Lung microvascular endothelial cell (primary cell): ENCODE measurements at regions not wholly inside any gene's neighbourhood (a gene's known extent, or its start where the extent isn't known, plus 50 kb on each side); places are given as distances from the start of the nearest gene placed in this dataset.
"Not testable (repeated sequence)": the region's sequence is repeated elsewhere in the genome, so short reads cannot be mapped to it uniquely, and the experiment has no call there.

ENCODE experiments used
- DNase-seq, 2 donors: peaks; one replicate each; pipeline versions ENCODE4 v3.0.0 to v3.0.0-alpha.2; 2010; ENCODE audit warnings: low read depth in 2 of 2

DNA sequence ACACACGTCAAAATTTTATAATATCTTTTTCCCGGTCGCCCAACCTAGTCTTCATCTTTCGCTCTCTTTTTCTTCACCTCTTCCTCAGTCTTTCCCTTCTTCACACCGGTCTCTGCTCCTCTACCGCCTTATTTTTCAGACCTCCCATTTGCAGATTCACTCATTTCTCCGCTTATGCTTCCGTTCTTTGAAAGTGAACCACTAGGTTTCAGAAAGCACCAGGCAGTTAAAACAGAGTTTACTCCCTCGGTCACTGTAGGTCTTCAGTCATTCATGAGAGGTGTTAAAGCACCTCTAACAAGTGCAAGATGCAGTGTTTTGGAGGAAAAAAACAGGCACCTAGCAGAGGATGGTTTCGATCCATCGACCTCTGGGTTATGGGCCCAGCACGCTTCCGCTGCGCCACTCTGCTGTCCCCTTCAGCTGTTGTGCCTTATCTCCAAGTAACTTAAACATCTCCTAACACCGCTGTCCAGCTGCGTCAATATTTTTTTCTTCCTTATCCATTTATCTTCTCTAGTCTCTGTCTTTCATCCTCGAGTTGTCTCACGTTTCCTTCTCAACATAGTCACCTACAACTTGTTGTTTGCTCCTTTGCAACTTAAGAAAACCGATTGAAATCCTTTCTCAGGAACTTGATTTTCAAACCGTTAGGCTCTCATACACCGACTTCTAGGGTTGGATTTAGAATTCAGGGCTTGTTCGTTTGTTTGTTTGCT, 119.7 kb upstream of the ZNF184 start:
- DNase-seq: peak in 1 of 2 donors; percentile 29

- DNase-seq: peak in 1 of 2 donors; percentile 28
Observed at GRCh38 chr6:27591699-27592480, 119.0 kb upstream of the ZNF184 start.

DNA sequence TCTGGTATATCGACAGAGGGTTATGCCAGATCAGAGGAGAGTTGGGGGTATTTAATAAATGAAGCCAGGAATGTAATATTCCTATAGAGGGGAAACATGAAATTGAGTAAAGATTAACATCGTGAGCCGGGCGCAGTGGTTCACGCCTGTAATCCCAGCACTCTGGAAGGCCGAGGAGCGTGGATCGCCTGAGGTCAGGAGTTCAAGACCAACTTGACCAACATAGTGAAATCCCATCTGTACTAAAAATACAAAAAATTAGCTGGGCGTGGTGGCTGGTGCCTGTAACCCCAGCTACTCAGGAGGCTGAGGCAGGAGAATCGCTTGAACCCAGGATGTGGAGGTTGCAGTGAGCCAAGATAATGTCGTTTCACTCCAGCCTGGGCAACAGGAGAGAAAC, 112.4 kb upstream of the ZNF184 start:
- DNase-seq: not testable (repeated sequence)

DNA sequence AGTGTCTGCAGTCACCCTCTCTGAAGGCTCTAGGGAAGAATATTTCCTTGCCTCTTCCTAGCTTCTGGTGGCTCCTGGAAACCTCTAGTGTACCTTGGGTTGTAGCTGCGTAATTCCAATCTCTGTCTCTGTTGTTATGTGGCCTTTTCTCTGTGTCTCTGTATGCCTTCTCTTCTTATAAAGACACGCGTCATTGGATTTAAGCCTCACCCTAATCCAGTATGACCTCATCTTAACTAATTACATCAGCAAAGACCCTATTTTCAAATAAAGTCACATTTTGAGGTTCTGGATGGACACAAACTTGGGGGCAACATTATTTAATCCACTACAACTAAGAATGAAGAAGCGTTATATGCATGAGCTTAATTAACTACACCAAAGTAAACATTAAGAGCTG, 111.4 kb upstream of the ZNF184 start:
- no peak for DNase-seq

GRCh38 chr6:27582928-27583725, 110.2 kb upstream of the ZNF184 start:
- DNase-seq: peak; percentile 41 to 62

GRCh38 chr6:27579973-27580372, 107.1 kb upstream of the ZNF184 start:
- DNase-seq: no peak

- no peak for DNase-seq
Observed at GRCh38 chr6:27577922-27578321, 105.0 kb upstream of the ZNF184 start.

GRCh38 chr6:27575594-27576361, 102.9 kb upstream of the ZNF184 start:
- DNase-seq: no peak

DNA sequence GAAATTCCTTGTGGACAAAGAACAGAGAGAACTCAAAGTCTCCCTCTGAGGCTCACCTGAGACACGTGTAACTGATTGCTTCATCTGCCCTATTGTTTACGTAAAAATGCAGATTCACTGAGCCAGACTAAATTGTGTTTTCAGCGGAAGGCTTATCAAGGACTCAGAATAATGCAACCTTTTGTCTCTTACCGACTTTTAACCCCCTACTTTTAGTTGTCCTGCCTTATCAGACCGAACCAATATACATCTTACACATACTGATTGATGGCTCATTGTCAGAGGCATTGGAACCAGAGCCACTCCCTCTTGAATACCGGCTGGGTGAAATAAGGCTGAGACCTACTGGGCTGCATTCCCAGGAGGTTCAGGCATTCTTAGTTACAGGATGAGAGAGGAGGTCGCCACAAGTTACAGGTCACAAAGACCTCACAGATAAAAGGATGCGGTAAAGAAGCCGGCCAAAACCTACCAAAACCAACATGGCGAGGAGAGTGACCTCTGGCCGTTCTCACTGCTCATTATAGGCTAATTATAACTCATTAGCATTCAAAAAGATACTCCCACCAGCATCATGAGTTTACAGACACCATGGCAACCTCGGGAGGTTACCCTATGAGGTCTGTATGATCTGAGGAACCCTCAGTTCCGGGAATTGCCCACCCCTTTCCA, 95.5 kb upstream of the ZNF184 start:
- no peak for DNase-seq

DNA sequence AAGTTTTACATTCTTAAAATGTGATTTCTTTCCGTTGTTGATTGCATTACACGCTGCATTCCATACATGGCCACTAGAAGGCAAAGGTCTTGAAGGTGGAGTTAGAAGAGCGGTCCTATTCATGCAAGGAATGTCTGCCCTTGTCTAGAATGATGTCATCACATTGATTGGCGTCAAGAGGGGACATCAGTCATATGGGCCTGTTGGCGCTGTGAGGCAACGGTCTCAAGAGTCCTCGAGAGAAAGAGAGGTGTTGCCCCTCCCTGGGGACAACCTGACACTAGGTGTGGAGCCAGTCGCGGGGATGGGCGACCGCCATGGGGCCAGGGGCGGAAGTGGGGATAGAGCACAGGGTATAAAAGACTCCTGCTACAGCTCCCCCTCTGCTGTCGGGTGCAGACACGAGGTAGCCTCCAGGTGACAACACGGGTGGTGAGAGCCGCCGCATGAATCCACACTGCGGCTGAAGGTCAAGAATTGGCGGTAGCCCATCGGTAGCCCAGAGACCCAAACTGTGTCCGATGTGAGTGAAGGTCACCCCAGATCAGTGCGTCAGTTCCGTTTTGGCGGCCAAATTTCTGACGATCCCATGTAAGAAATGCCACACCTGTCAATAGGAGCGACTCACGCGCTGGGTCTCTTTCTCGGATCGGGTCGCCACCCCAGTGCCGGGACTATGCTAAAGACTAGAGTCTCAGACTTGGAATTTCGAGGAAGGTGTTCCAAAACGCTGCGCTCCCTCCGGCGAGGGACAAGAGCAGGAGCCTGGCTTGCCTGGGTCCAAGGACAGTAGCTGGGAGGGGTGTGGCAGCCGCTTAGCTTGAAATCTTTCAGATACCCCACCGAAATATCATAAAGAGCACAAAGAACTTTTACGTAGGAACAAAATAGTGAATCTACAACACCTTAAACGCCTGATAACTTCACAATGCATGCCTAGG, 93.2 kb upstream of the ZNF184 start:
- no peak for DNase-seq

GRCh38 chr6:27562027-27562410, 89.1 kb upstream of the ZNF184 start:
- DNase-seq: no peak

DNA sequence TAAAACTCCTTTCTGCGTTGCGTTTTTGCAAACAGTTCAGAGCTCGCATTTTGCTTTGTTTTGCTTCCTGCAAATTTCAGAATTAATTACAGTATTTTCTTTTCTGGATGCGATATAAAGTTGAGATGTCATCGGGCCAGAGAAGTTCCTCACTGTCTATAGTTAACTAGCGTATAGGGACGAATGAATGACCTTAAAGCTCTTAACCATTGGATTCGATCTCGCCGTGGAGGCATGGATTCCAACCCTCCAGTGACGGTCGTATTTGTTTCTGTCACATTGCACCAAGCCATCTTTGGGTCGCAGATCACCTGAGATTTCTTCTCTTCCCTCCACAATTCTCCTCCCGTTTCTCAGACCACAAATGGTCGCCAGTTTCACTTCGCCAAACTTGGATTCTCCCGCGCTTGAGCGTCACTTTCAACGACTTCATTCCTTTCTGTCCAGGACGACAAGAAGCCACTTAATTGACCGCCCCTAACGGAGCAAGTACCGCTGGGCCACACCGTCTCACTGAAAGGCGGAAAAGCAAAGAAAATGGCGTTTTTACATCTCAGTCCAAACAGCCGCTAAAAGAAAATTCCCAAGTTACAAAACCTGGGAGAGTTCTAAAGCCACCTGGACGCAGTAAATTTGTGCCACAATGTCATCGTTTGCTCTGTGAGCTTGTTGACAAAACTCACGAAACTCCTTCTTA, 85.3 kb upstream of the ZNF184 start:
- no peak for DNase-seq

GRCh38 chr6:27556406-27556805, 83.5 kb upstream of the ZNF184 start:
- no peak for DNase-seq

- peak; percentile 32 to 33 for DNase-seq
Observed at GRCh38 chr6:27553123-27553904, 80.4 kb upstream of the ZNF184 start.

DNA sequence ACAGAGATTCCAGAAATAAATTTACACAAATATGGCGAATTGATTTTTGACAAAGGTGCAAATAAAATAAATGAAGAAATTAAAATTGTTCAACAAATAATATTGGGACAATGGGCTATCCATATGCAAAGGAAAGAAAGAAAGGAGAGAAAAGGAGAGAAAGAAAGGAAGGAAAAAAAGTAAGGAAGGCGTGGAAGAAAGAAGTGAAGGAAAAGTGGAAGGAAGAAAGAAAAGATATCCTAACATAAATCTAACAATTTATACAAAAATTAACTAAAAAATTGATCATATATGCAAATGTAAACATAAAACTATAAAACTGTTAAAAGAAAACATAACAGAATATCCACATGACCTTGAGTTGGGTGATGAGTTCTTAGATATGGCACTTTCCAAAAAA, 78.7 kb upstream of the ZNF184 start:
- no peak for DNase-seq

DNA sequence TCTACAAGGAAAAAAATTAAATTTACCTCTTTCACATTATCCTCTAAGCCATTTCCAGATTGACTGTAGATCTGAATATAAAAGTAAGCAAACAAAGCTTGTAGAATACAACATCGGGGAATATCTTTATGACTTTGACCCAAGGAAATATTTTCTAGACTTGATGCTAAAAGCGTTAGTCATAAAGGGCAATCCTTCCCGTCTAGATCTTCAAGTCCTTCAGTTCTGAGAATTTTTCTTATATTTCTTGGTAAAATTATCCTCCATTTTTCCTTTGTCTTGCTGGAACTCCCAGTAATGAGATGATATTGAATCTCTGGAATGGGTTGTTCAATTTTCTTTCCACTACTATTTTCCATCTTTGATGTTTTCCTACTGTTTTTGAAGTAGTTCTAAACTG, 77.8 kb upstream of the ZNF184 start:
- no peak for DNase-seq

- DNase-seq: not testable (repeated sequence)
Observed at GRCh38 chr6:27549241-27549598, 76.3 kb upstream of the ZNF184 start.
